C4-2B (cell line): ENCODE measurements at regions not wholly inside any gene's neighbourhood (a gene's known extent, or its start where the extent isn't known, plus 50 kb on each side); places are given as distances from the start of the nearest gene placed in this dataset.

Experiments used
- CTCF ChIP-seq: fragments of 450-650 bp; conservative IDR thresholded peaks from 2 replicates; pipeline ENCODE4 v1.5.1; 2017; ENCODE audit warnings: mild to moderate bottlenecking
- ZFX ChIP-seq: fragments of 450-650 bp; IDR thresholded peaks from 2 replicates; pipeline ENCODE4 v1.6.1; 2017

- TF ChIP-seq CTCF, result no peak
- TF ChIP-seq ZFX, result no peak
These were observed 128.8 kb upstream of the AADACL2 start for GRCh38 chr3:151604891-151605290.
